GM12892 (cell line): ENCODE measurements at regions not wholly inside any gene's neighbourhood (a gene's known extent, or its start where the extent isn't known, plus 50 kb on each side); places are given as distances from the start of the nearest gene placed in this dataset.

ENCODE experiments used
- POLR2AphosphoS5 ChIP-seq: IDR thresholded peaks from 2 replicates; pipeline ENCODE4 v1.6.1; 2011; ENCODE audit warnings: low read depth, low read length, control low read depth
- TAF1 ChIP-seq: IDR thresholded peaks from 2 replicates; pipeline ENCODE4 v1.6.1; 2011; ENCODE audit warnings: low read depth, mild to moderate bottlenecking, control low read depth, low read length, borderline replicate concordance

- TF ChIP-seq TAF1 (no peak), POLR2AphosphoS5 (no peak)
These were observed 114.3 kb downstream of the PPM1A start for GRCh38 chr14:60363275-60363674.
